KBM-7 (cell line): ENCODE measurements at regions not wholly inside any gene's neighbourhood (a gene's known extent, or its start where the extent isn't known, plus 50 kb on each side); places are given as distances from the start of the nearest gene placed in this dataset.

Experiments used
- DNase-seq: peaks from one replicate; pipeline ENCODE4 v3.0.0-alpha.2; 2015
- in situ Hi-C: fragments of 300-500 bp; cut with MboI; formaldehyde crosslinking; loops from 2 replicates; pipeline ENCODE4 v1.14.3; 2020; ENCODE audit warnings: low sequenced_read_pairs, low pct_unique_long_range_greater_than_20kb, mixed read lengths

GRCh38 chr12:127064207-127064606 is 1202.8 kb upstream of the TMEM132C start:
- in situ Hi-C loops, result no loop called here
- no peak for DNase-seq

GRCh38 chr12:127065595-127065994 is 1201.4 kb upstream of the TMEM132C start:
- in situ Hi-C loops, result no loop called here
- DNase-seq, result no peak

- in situ Hi-C loops, result no loop called here
- DNase-seq, result no peak
Observed at GRCh38 chr12:127070515-127071157, 1196.3 kb upstream of the TMEM132C start.

GRCh38 chr12:127074161-127074560 is 1192.8 kb upstream of the TMEM132C start:
- DNase-seq, result no peak
- in situ Hi-C loops, result no loop called here

- DNase-seq, result no peak
- in situ Hi-C loops, result no loop called here
Observed at GRCh38 chr12:127075981-127076380, 1191.0 kb upstream of the TMEM132C start.

GRCh38 chr12:127077262-127078045 is 1189.5 kb upstream of the TMEM132C start:
- no peak for DNase-seq
- in situ Hi-C loops, result no loop called here

GRCh38 chr12:127078577-127079350 is 1188.2 kb upstream of the TMEM132C start:
- in situ Hi-C loops, result no loop called here
- DNase-seq, result no peak

GRCh38 chr12:127079636-127080035 is 1187.3 kb upstream of the TMEM132C start:
- in situ Hi-C loops, result no loop called here

GRCh38 chr12:127081058-127081457 is 1185.9 kb upstream of the TMEM132C start:
- no peak for DNase-seq
- in situ Hi-C loops, result no loop called here

More at GRCh38 chr12:127079636-127080035, 1187.3 kb upstream of the TMEM132C start:
- DNase-seq, result no peak

- in situ Hi-C loops, result no loop called here
- peak; percentile 68 for DNase-seq
Observed at GRCh38 chr12:127083008-127083949, 1183.7 kb upstream of the TMEM132C start.

- DNase-seq, result no peak
- in situ Hi-C loops, result no loop called here
Observed at GRCh38 chr12:127101076-127101475, 1165.9 kb upstream of the TMEM132C start.

- in situ Hi-C loops, result no loop called here
- no peak for DNase-seq
Observed at GRCh38 chr12:127106041-127106440, 1160.9 kb upstream of the TMEM132C start.

- in situ Hi-C loops, result no loop called here
- no peak for DNase-seq
Observed at GRCh38 chr12:127106697-127107096, 1160.3 kb upstream of the TMEM132C start.

GRCh38 chr12:127107744-127108143 is 1159.2 kb upstream of the TMEM132C start:
- DNase-seq, result no peak
- in situ Hi-C loops, result no loop called here

GRCh38 chr12:127108360-127109215 is 1158.4 kb upstream of the TMEM132C start:
- DNase-seq, result peak; percentile 60
- in situ Hi-C loops, result no loop called here

- in situ Hi-C loops, result no loop called here
- no peak for DNase-seq
Observed at GRCh38 chr12:127113945-127114344, 1153.0 kb upstream of the TMEM132C start.

- in situ Hi-C loops, result no loop called here
- DNase-seq, result no peak
Observed at GRCh38 chr12:127115468-127116035, 1151.4 kb upstream of the TMEM132C start.

- in situ Hi-C loops, result no loop called here
Observed at GRCh38 chr12:127118251-127118650, 1148.7 kb upstream of the TMEM132C start.

More at GRCh38 chr12:127118251-127118650, 1148.7 kb upstream of the TMEM132C start:
- DNase-seq, result no peak
